ENCODE measurements at regions not wholly inside any gene's neighbourhood (a gene's known extent, or its start where the extent isn't known, plus 50 kb on each side); places are given as distances from the start of the nearest gene placed in this dataset.
A peak's percentile ranks its signal among the peaks of the same experiment; 100 is the strongest.

GRCh38 chr2:221130431-221130830 is 441.7 kb downstream of the EPHA4 start:
- no peak for DNase-seq

DNA sequence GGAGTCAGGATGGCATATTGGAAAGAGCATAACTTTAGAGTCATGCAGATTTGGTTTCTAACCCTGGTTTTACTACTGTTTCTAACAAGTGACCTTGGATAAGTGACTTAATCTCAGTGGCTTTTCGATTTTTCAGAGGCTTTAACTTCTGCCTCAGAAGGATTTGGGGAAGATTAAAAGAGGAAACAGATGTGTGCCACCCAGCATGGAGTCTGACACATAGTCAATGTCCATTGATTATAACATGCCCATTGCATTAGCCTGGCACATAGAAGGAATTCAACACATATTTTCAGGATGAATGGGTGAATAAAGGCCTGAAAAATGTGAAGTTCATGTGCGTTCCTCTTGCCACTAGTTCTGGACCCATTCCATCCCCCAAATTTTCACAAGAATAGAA is 438.2 kb downstream of the EPHA4 start:
- no peak for DNase-seq

- DNase-seq: no peak
Measured at GRCh38 chr2:221134718-221135117, 437.4 kb downstream of the EPHA4 start.

- no peak for DNase-seq
Measured at GRCh38 chr2:221135699-221136098, 436.4 kb downstream of the EPHA4 start.

- no peak for DNase-seq
Measured at GRCh38 chr2:221137385-221137784, 434.7 kb downstream of the EPHA4 start.

DNA sequence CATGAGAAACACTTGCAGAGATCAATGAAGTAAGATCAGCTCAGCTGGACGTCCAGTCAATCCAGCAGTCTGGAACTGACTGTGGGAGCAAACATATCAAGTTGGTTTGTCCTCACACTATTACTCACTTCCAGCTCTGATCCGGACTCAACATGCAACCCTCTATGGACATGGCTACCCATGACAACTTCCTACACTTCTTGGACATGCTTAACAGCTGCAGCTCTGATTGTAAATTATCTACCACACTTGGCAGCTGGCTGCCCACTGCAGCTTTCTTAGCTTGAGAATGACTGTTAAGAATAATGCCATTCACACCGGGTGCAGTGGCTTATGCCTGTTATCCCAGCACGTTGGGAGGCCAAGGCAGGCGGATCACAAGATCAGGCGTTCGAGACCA is 429.8 kb downstream of the EPHA4 start:
- DNase-seq: no peak

DNA sequence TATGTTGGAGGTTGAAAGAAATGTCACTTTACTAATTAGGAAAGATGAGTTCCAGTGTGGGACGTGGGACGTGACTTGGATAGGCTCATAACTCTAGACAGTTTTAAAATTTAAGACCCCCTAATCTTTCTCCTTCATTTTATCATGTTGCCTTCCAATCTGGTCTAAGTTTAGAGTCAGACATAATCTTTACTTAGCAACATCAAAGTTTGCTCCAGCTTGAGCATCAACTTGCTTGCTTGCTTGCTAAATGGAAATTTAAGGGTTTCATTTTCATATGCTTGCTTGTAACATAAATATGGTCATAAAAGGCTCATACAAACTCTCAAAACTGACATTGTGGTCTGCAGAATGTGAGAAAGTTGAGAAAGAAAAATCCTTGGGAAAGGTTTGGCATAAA is 428.9 kb downstream of the EPHA4 start:
- no peak for DNase-seq

DNA sequence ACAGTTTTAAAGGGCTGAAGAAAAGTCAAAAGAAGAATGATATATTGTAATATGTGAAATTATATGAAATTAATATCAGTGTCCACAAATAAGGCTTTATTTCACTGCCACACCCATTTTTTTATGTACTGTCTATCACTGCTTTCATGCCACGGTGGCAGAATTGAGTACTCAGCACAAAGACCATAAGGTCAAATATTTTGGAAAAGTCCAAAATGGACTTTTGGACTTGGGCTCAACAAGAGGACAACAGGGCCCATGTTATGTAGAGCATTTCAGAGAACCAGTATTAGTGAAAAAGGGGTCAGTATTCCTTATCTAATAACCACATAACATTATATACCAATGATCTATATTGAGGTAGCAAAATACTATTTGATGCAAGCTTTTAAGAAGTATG is 427.2 kb downstream of the EPHA4 start:
- no peak for DNase-seq

GRCh38 chr2:221145396-221145795 is 426.7 kb downstream of the EPHA4 start:
- no peak for DNase-seq

DNA sequence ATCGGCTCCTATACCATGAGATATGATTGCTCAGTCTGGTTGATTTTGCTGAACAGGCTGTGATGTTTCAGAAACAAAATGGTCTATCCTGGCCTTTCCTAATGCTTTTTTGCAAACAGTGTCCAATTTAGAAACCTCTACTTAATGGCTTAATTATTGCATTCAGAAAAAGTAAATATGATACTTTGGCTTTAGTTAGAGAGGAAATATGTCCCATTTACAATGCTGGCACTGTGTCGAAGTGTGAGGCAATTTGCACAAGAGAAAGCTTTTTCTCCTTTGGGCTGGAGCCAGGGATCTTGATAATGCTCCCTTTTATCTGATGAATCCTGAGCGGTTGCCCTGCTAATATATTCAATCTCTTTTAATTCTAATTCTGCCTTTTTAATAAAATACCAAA is 418.9 kb downstream of the EPHA4 start:
- DNase-seq: peak in 1 of 3 experiments; percentile 14

- no peak for DNase-seq
Measured at GRCh38 chr2:221154176-221154575, 417.9 kb downstream of the EPHA4 start.

DNA sequence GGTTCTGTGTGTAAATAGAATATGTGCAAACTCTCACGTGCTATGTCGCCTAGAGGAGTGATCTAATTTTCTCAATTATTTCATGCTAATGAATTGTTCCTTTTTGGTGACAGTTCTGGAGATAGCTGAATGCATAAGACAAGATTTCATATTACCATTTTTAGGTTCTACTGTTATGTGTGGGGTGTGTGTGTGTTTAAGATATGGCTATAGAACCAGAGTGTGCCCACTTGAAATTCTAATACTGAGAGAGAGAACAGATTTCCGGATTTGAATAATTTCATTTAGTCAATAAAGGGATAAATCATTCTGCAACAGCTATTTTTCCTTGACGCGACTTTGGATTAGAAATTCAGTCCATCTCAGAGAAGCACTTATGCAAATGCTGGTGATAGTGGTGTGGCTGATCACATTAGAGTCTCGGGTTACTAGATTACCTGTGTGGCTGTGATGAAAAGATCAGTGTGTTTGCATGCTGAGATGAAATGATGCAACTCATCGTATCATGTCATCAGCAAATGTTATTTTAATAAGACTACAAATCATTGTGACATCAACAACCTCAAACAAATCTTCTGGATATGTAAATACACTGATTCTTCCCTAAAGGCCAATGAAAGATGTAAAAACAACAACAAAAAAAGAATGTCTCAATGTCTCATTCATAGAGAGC is 415.9 kb downstream of the EPHA4 start:
- peak in 2 of 3 experiments; percentile 13 to 53 for DNase-seq

DNA sequence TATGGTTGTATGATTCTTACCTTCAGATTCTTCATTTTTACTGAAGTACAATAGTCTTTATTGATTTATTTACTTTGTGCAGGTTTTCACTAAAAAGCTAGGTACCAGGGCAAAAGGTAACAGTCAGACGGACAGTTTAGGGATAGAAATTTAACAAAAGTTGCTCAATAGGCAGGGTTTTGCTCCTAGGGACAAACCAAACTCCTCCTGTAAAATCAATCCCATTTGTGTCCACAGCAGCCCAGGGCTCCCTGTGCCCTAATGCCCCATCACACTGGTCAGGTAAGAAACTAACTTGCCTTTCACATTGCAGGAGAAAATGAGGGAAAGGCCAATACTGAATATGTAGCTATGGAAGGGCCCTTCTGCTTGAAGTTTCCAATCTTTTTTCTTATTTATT is 410.9 kb downstream of the EPHA4 start:
- no peak for DNase-seq

- peak in 1 of 3 experiments; percentile 44 for DNase-seq
Measured at GRCh38 chr2:221166292-221166691, 405.8 kb downstream of the EPHA4 start.

DNA sequence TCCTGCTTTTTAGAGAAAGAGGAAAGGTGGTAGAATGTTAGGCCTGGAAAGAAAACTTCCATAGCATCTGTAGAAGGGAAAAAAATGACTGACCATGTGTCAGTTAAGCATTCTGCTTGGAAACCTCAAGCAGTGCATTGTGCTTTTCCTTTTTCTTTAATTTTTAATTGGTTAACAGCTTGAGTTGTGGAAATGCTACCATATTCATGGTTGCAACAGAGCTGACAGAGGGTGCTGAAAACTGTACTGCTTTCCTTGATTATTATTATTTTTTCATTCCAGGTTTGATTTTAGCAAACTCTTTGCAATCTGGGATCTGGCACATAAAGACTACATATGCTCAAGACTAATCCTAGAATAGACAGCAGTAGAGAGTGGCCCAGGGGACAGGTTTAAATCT is 404.5 kb downstream of the EPHA4 start:
- no peak for DNase-seq

DNA sequence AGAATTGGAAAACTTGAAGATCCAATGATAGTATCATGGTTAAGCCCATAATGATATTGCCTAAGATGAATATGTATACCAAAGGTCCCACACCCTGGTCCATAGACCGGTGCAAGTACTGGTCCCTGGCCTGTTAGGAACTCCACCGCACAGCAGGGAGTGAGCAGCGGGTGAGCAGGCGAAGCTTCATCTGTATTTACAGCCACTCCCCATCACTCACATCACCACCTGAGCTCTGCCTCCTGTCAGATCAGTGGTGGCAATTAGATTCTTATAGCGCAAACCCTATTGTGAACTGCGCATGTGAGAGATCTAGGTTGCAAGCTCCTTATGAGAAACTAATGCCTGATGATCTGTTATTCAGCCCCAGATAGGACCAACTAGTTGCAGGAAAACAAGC is 402.4 kb downstream of the EPHA4 start:
- DNase-seq: peak in 1 of 3 experiments; percentile 4

DNA sequence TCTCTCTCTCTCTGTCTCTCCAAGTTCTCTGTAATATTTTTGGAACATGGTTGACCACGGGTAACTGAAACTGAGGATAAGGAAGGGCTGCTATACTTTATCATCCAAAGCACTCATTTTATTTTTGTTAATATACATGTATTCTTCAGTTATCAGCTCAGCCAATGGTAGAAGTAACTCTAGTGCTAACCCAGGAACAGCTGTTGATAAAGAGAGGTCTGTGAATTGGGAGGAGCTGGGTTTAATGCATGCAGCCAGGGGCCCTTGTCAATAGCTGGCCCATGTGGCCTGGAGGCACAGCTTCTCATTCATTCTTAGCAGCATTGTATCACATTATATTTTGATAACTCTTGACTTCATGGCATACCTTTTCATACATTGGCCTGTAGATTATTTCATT is 401.6 kb downstream of the EPHA4 start:
- no peak for DNase-seq

- DNase-seq: no peak
Measured at GRCh38 chr2:221176667-221177066, 395.4 kb downstream of the EPHA4 start.

DNA sequence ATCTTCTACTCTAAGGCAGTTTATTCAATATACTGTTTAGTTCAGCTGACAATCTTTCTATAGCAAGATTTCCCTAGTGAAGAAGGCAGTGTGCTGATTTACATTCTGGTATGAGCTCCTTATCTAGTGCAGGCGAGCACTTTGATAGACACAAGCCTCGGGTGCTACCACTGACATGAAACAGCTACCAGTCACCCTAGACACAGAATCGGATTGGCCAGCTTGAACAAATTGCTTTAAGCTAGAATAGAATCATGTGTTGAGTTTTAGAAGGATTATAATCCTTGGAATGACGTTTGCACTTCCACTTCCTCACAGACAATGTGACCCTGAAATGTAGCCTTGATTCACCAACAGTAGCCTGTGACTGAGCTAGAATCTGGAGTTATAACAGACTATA is 394.0 kb downstream of the EPHA4 start:
- no peak for DNase-seq

DNA sequence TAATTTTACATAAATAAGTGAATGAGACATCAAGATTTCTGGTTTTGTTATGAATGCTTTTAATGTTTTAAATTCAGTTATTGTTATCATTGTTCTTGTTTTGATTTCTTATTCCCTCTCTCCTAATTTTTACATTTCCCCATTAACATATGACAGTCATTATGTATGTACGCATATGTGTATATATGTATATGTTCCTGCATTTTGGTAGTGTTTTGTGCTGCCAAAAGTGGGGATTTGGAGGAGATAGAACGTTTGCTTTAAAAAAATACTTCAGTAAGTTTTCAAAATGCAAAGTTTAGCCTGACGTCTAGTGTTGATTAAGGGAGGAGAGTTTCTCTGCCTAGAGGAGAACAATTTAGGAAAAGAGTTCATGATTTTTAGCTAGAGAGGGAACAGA is 385.2 kb downstream of the EPHA4 start:
- DNase-seq: no peak

- DNase-seq: no peak
Measured at GRCh38 chr2:221189431-221190067, 382.6 kb downstream of the EPHA4 start.

- DNase-seq: no peak
Measured at GRCh38 chr2:221195829-221196228, 376.3 kb downstream of the EPHA4 start.

GRCh38 chr2:221197225-221197856 is 374.8 kb downstream of the EPHA4 start:
- DNase-seq: no peak

GRCh38 chr2:221198309-221198708 is 373.8 kb downstream of the EPHA4 start:
- no peak for DNase-seq

All from NCI-H1417 (cell line).